H1 (cell line): ENCODE measurements at regions not wholly inside any gene's neighbourhood (a gene's known extent, or its start where the extent isn't known, plus 50 kb on each side); places are given as distances from the start of the nearest gene placed in this dataset.

ENCODE experiments used
- CTCF ChIA-PET: fragments of 300-600 bp; sonication (Branson Sonifier 250); formaldehyde crosslinking; loops from one replicate; lab custom pipeline; 2021; ENCODE audit not compliant: partially characterized antibody; lab: Charles Lee
- POLR2A ChIA-PET: fragments of 300-600 bp; sonication (Branson Sonifier 250); formaldehyde crosslinking; loops from one replicate; lab custom pipeline; 2021; ENCODE audit warnings: inconsistent platforms; ENCODE audit not compliant: partially characterized antibody; lab: Charles Lee
- DNase-seq, 2 experiments: peaks; one replicate each; pipeline versions ENCODE4 v3.0.0 to v3.0.0-alpha.2; 2010 to 2022; ENCODE audit warnings: low spot score in 2 of 2, low read depth in 1 of 2, mixed read lengths in 1 of 2
- FAIRE-seq: peaks from 2 replicates; lab custom pipeline; 2011; peaks lifted over from hg19 to GRCh38; lab: Jason Lieb, UNC
- H2AFZ ChIP-seq: 2 replicates; pipeline ENCODE4 v1.8.1; 2012; ENCODE audit warnings: low read length, inconsistent platforms
- H2AK5ac ChIP-seq: 2 replicates; pipeline ENCODE4 v1.6.1; 2013; ENCODE audit warnings: low read depth, low read length
- H2BK120ac ChIP-seq: replicated peaks from 2 replicates; pipeline ENCODE3; 2013; ENCODE audit warnings: low read depth, low read length, inconsistent platforms
- H2BK12ac ChIP-seq: 2 replicates; pipeline ENCODE4 v1.6.1; 2013; ENCODE audit warnings: low read depth, low read length
- H2BK15ac ChIP-seq: 2 replicates; pipeline ENCODE4 v1.6.1; 2013; ENCODE audit warnings: low read length
- H2BK20ac ChIP-seq: 2 replicates; pipeline ENCODE4 v1.6.1; 2013; ENCODE audit warnings: low read length
- H2BK5ac ChIP-seq: 2 replicates; pipeline ENCODE4 v1.6.1; 2013; ENCODE audit warnings: low read depth, low read length
- H3K14ac ChIP-seq: 2 replicates; pipeline ENCODE4 v1.6.1; 2013; ENCODE audit warnings: inconsistent platforms; ENCODE audit not compliant: insufficient read length
- H3K18ac ChIP-seq: 2 replicates; pipeline ENCODE4 v1.6.1; 2013; ENCODE audit warnings: low read length; ENCODE audit errors: extremely low read depth
- H3K23ac ChIP-seq: 2 replicates; pipeline ENCODE4 v1.6.1; 2013; ENCODE audit warnings: inconsistent platforms; ENCODE audit not compliant: insufficient read length
- H3K23me2 ChIP-seq: 2 replicates; pipeline ENCODE4 v1.6.1; 2013; ENCODE audit warnings: low read depth, low read length
- H3K27ac ChIP-seq: 2 replicates; pipeline ENCODE4 v1.6.1; 2011; ENCODE audit warnings: low read depth, low read length, inconsistent platforms
- H3K27me3 ChIP-seq, 4 experiments: replicated peaks in 1 of 4; 1 replicate in 1 of 4; 2 replicates in 3 of 4; pipeline versions ENCODE4 v1.6.1 to v1.8.1; 2011 to 2013; ENCODE audit warnings: low read length in 3 of 4, mild to moderate bottlenecking in 3 of 4, inconsistent platforms in 2 of 4, mixed read lengths in 2 of 4, moderate library complexity in 1 of 4; ENCODE audit not compliant: control insufficient read depth in 3 of 4, insufficient read depth in 3 of 4; ENCODE audit errors: extremely low read depth in 1 of 4
- H3K36me3 ChIP-seq, 4 experiments: 2 replicates each; pipeline versions ENCODE4 v1.6.1 to v1.8.1; 2011 to 2013; ENCODE audit warnings: mild to moderate bottlenecking in 4 of 4, low read length in 3 of 4, moderate library complexity in 2 of 4, control low read depth in 1 of 4, inconsistent platforms in 1 of 4; ENCODE audit not compliant: insufficient read depth in 4 of 4, control insufficient read depth in 2 of 4
- H3K4ac ChIP-seq: replicated peaks from 2 replicates; pipeline ENCODE3; 2013; ENCODE audit warnings: low read length, low read depth, mixed read lengths, inconsistent platforms; ENCODE audit not compliant: insufficient read length
- H3K4me1 ChIP-seq, 4 experiments: replicated peaks in 1 of 4; 1 replicate in 1 of 4; 2 replicates in 3 of 4; pipeline versions ENCODE4 v1.6.1 to v1.8.1; 2011 to 2013; ENCODE audit warnings: low read length in 3 of 4, inconsistent platforms in 2 of 4, mixed read lengths in 1 of 4; ENCODE audit not compliant: insufficient read depth in 4 of 4, control insufficient read depth in 3 of 4
- H3K4me2 ChIP-seq, 2 experiments: 2 replicates each; pipeline versions ENCODE4 v1.6.1 to v1.8.1; 2011 to 2013; ENCODE audit warnings: low read depth in 2 of 2, low read length in 2 of 2, control low read depth in 1 of 2, inconsistent platforms in 1 of 2, mild to moderate bottlenecking in 1 of 2; ENCODE audit not compliant: insufficient read depth in 1 of 2
- H3K4me3 ChIP-seq, 4 experiments: fragments of 200-600, 300-600 bp in 1 of 4; sonication (generic), shearing (Covaris generic), sonication (Bioruptor Twin) in 1 of 4; 2 replicates each; pipeline versions ENCODE4 v1.5.1 to v1.8.1; 2011 to 2016; ENCODE audit warnings: low read length in 4 of 4, low read depth in 3 of 4, control low read depth in 2 of 4, inconsistent platforms in 2 of 4, mild to moderate bottlenecking in 2 of 4, mixed read lengths in 1 of 4, moderate library complexity in 1 of 4; ENCODE audit not compliant: insufficient read depth in 2 of 4; ENCODE audit errors: extremely low read depth in 1 of 4
- H3K56ac ChIP-seq: replicated peaks from 2 replicates; pipeline ENCODE3; 2013; ENCODE audit warnings: low read depth, mild to moderate bottlenecking, mixed read lengths, low read length, inconsistent platforms; ENCODE audit not compliant: insufficient read length
- H3K79me1 ChIP-seq: 2 replicates; pipeline ENCODE4 v1.6.1; 2013; ENCODE audit warnings: low read depth, low read length, control low read depth
- H3K79me2 ChIP-seq, 2 experiments: 2 replicates each; pipeline versions ENCODE4 v1.6.1 to v1.8.1; 2012 to 2013; ENCODE audit warnings: low read length in 2 of 2, mild to moderate bottlenecking in 2 of 2, inconsistent platforms in 1 of 2; ENCODE audit not compliant: insufficient read depth in 2 of 2, control insufficient read depth in 1 of 2
- H3K9ac ChIP-seq, 4 experiments: replicated peaks in 1 of 4; 1 replicate in 1 of 4; 2 replicates in 3 of 4; pipeline versions ENCODE4 v1.6.1 to v1.8.1; 2011 to 2013; ENCODE audit warnings: low read depth in 3 of 4, low read length in 3 of 4, control low read depth in 2 of 4, mild to moderate bottlenecking in 2 of 4, moderate library complexity in 2 of 4, inconsistent platforms in 1 of 4; ENCODE audit errors: extremely low read depth in 1 of 4
- H3K9me3 ChIP-seq, 2 experiments: 2 replicates each; pipeline versions ENCODE4 v1.6.1 to v1.8.1; 2012 to 2013; ENCODE audit warnings: mild to moderate bottlenecking in 2 of 2, moderate library complexity in 2 of 2, control low read depth in 1 of 2, inconsistent platforms in 1 of 2, low read depth in 1 of 2, low read length in 1 of 2, mixed read lengths in 1 of 2; ENCODE audit not compliant: insufficient read depth in 2 of 2
- H4K20me1 ChIP-seq, 2 experiments: replicated peaks in 1 of 2; 2 replicates each; pipeline versions ENCODE3 to v1.8.1; 2011 to 2013; ENCODE audit warnings: inconsistent platforms in 2 of 2, low read length in 2 of 2, mild to moderate bottlenecking in 1 of 2; ENCODE audit not compliant: insufficient read depth in 2 of 2, control insufficient read depth in 1 of 2
- H4K5ac ChIP-seq: 2 replicates; pipeline ENCODE4 v1.6.1; 2013; ENCODE audit warnings: low read length, low read depth, mixed read lengths, inconsistent platforms; ENCODE audit not compliant: insufficient read length
- H4K8ac ChIP-seq: 2 replicates; pipeline ENCODE4 v1.8.0; 2013; ENCODE audit warnings: mild to moderate bottlenecking, moderate library complexity, low read length, inconsistent platforms; ENCODE audit not compliant: insufficient read depth; ENCODE audit errors: extremely low read depth
- H4K91ac ChIP-seq: replicated peaks from 2 replicates; pipeline ENCODE3; 2013; ENCODE audit warnings: low read length, mixed read lengths, inconsistent platforms; ENCODE audit not compliant: insufficient read length
- BACH1 ChIP-seq: IDR thresholded peaks from 2 replicates; pipeline ENCODE4 v1.6.1; 2012; ENCODE audit warnings: low read length, improper control_type of control experiment
- EP300 ChIP-seq, 2 experiments: IDR thresholded peaks; 1 replicate in 1 of 2; 2 replicates in 1 of 2; pipeline ENCODE4 v1.6.1; 2011 to 2012; ENCODE audit warnings: low read depth in 2 of 2, low read length in 2 of 2, mild to moderate bottlenecking in 2 of 2, borderline replicate concordance in 1 of 2, inconsistent platforms in 1 of 2, moderate library complexity in 1 of 2
- GTF2F1 ChIP-seq: IDR thresholded peaks from 2 replicates; pipeline ENCODE4 v1.6.1; 2012; ENCODE audit warnings: low read depth, low read length, improper control_type of control experiment, borderline replicate concordance
- RAD21 ChIP-seq, 2 experiments: IDR thresholded peaks in 1 of 2; conservative IDR thresholded peaks in 1 of 2; 2 replicates each; pipeline ENCODE4 v1.6.1; 2011; ENCODE audit warnings: low read depth in 2 of 2, low read length in 2 of 2, improper control_type of control experiment in 1 of 2, inconsistent platforms in 1 of 2, mild to moderate bottlenecking in 1 of 2, moderate library complexity in 1 of 2
- RFX5 ChIP-seq: IDR thresholded peaks from 2 replicates; pipeline ENCODE4 v1.6.1; 2011; ENCODE audit warnings: low read depth, low read length, improper control_type of control experiment, borderline replicate concordance
- RNF2 ChIP-seq: fragments of 200-900, 300-1000 bp; sonication (generic); IDR thresholded peaks from 2 replicates; pipeline ENCODE4 v1.7.1; 2016; ENCODE audit warnings: borderline replicate concordance, low read depth, mild to moderate bottlenecking, antibody characterized with exemption, low read length; ENCODE audit not compliant: poor library complexity, severe bottlenecking; ENCODE audit errors: missing control alignments
- SAP30 ChIP-seq: fragments of 300-600 bp; sonication (generic); IDR thresholded peaks from 2 replicates; pipeline ENCODE4 v1.7.1; 2012; ENCODE audit warnings: low read length, moderate library complexity, mild to moderate bottlenecking, inconsistent platforms; ENCODE audit not compliant: insufficient read depth, insufficient replicate concordance
- SP2 ChIP-seq: IDR thresholded peaks from 2 replicates; pipeline ENCODE4 v1.6.1; 2012; ENCODE audit warnings: mild to moderate bottlenecking, low read length, inconsistent platforms
- SUZ12 ChIP-seq: fragments of 200-600 bp; sonication (generic); IDR thresholded peaks from 2 replicates; pipeline ENCODE4 v1.6.1; 2012; ENCODE audit warnings: mild to moderate bottlenecking, inconsistent platforms, low read length, moderate library complexity, mixed read lengths
- TAF1 ChIP-seq: IDR thresholded peaks from 2 replicates; pipeline ENCODE4 v1.6.1; 2011; ENCODE audit warnings: mild to moderate bottlenecking, low read depth, low read length
- TCF12 ChIP-seq: IDR thresholded peaks from 2 replicates; pipeline ENCODE4 v1.6.1; 2011; ENCODE audit warnings: low read depth, mild to moderate bottlenecking, low read length
- WGBS, 2 experiments: shearing (Covaris generic) in 1 of 2; methylation state at CpG; one replicate each; pipeline versions ENCODE4 v1.1.6 to v1.1.7; 2013 to 2015; ENCODE audit warnings: low lambda C conversion rate in 2 of 2, mixed read lengths in 2 of 2, inconsistent platforms in 1 of 2, low coverage in 1 of 2, missing lambda C conversion rate in 1 of 2; ENCODE audit not compliant: insufficient replicate concordance in 2 of 2, insufficient coverage in 1 of 2, insufficient read length in 1 of 2; ENCODE audit errors: extremely low coverage in 1 of 2, missing lambda C conversion rate in 1 of 2; 5-methylcytosine and 5-hydroxymethylcytosine counted together

DNA sequence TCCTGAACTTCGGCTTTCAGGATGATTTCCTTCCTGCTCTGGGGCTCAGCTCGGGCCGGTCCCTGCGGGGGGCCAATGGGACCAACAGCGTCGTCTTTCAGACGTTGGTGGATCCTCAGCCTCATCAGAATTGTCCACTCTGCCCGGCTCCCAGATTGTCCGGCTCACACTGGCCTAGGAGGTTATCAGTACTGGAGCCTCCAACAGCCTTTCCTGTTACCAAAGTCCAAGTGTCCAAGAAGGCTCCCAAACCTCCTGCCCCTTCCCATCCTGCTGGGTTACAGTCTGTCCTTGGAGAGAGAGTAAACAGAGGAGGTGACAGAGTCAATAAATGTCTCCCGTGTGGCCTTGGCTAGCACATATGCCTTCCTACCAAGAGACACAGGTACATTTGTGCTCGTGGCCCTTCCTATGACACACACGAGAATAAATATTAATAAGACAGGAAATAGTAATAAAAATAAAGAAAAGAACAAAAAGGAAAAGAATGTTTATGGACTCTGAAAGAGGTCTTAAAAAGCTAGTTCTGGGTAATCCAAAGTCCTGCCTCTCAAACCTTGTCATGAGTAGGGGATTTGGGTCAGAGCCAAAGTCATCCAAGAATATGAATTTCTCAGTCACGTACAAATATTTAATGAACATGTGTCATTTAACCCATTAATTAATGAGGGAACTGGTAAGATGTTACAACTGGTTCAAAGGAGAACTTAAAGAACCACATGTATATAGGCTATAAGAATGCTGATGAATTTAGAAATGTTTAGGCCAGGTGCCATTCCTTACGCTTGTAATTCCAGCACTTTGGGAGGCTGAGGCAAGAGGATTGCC is 80.8 kb upstream of the SLC2A1 start:
- no peak overlapping the region for H3K27ac ChIP-seq
- no peak overlapping the region for H3K56ac ChIP-seq
- 83% methylated on average over 14 of the region's 14 CpGs; no CpG with 5 or more reads in 1 of the 2 experiments for WGBS, 2 experiments
- H3K4me3 ChIP-seq, result no peak overlapping the region
- no peaks in the 10 kb centered on the region for H3K79me1 ChIP-seq
- H3K23ac ChIP-seq, result no peak overlapping the region
- no peaks in the 10 kb centered on the region for H3K9me3 ChIP-seq
- H3K18ac ChIP-seq, result no peak overlapping the region
- H3K36me3 ChIP-seq, result no peaks in the 10 kb centered on the region
- H4K20me1 ChIP-seq, result peaks cover 0 to 2% of the 10 kb centered on the region in 2 experiments
- no peaks in the 10 kb centered on the region for H3K79me2 ChIP-seq
- peaks cover 0 to 10% (median 5%) of the 10 kb centered on the region in 4 experiments; a peak in 5 of 7 replicates for H3K4me1 ChIP-seq
- no peak overlapping the region for H2AK5ac ChIP-seq
- no peak overlapping the region for H2AFZ ChIP-seq
- ChIA-PET CTCF (interaction anchor here (0.9 to 1.5 kb wide), 2 partner anchors 20 to 127 kb away, joined by 3 read pairs; no protein-coding TSS in a partner anchor), POLR2A (interaction anchor here (0.8 to 0.9 kb wide), 2 partner anchors 60 to 83 kb away, joined by 3 read pairs; no protein-coding TSS in a partner anchor)
- H3K4me2 ChIP-seq, result no peak overlapping the region
- H3K23me2 ChIP-seq, result peaks cover 2% of the 10 kb centered on the region; the same call in 1 of the 2 replicates
- H2BK12ac ChIP-seq, result peak overlapping the region; percentile 86; the same call in 1 of the 2 replicates
- H2BK20ac ChIP-seq, result 0 out of 2 replicates have a peak overlapping the region, but pooled peaks have one; percentile 77
- H2BK5ac ChIP-seq, result no peak overlapping the region
- no peak overlapping the region for H3K9ac ChIP-seq
- H3K27me3 ChIP-seq, result no peaks in the 10 kb centered on the region
- no peak overlapping the region for H4K8ac ChIP-seq
- no peak for DNase-seq
- H2BK120ac ChIP-seq, result no peak overlapping the region
- no peak overlapping the region for H3K4ac ChIP-seq
- no peak overlapping the region for H4K5ac ChIP-seq
- peak overlapping the region; percentile 40; the same call in 1 of the 2 replicates for H2BK15ac ChIP-seq
- no peak for FAIRE-seq
- no peak overlapping the region for H4K91ac ChIP-seq
- H3K14ac ChIP-seq, result no peak overlapping the region
- no peak for TF ChIP-seq SP2
- TF ChIP-seq RNF2, result no peak
- TF ChIP-seq RFX5, result no peak
- TF ChIP-seq RAD21 (IDR thresholded peaks at IDR 0.05 in 1 of 2, conservative IDR thresholded peaks at IDR 0.05 in 1 of 2; ENCODE audit: low read depth in 2 of 2, low read length in 2 of 2), result no peak
- no peak for TF ChIP-seq SAP30
- TF ChIP-seq BACH1, result no peak
- no peak for TF ChIP-seq TCF12
- no peak for TF ChIP-seq EP300 (IDR thresholded peaks at IDR 0.05; ENCODE audit: borderline replicate concordance in 1 of 2, low read depth in 2 of 2, low read length in 2 of 2)
- no peak for TF ChIP-seq SUZ12
- TF ChIP-seq TAF1, result no peak
- TF ChIP-seq GTF2F1, result no peak
